GM23338 (cell line): ENCODE measurements at regions not wholly inside any gene's neighbourhood (a gene's known extent, or its start where the extent isn't known, plus 50 kb on each side); places are given as distances from the start of the nearest gene placed in this dataset.
A peak's percentile ranks its signal among the peaks of the same experiment; 100 is the strongest.

ENCODE experiments used
- ATAC-seq: fragments of 200-7000 bp; cut with Tn5 transposase; 3 replicates; pipeline ENCODE4 v1.9.1; 2020
- DNase-seq: peaks from one replicate; pipeline ENCODE4 v3.0.0-alpha.2; 2015; ENCODE audit warnings: low spot score
- H2AFZ ChIP-seq: fragments of 200-600 bp; sonication (generic); 2 replicates; pipeline ENCODE4 v1.8.0; 2016; ENCODE audit warnings: antibody characterized with exemption, mild to moderate bottlenecking, moderate library complexity
- H3F3A ChIP-seq: fragments of 200-600 bp; sonication (generic); replicated peaks from 2 replicates; pipeline ENCODE4 v1.8.0; 2017; ENCODE audit warnings: antibody characterized with exemption, mixed run types, low read depth
- H3K27ac ChIP-seq: fragments of 200-600 bp; sonication (generic); 2 replicates; pipeline ENCODE4 v1.6.1; 2016; ENCODE audit warnings: low read depth
- H3K27me3 ChIP-seq: fragments of 200-600 bp; sonication (generic); 2 replicates; pipeline ENCODE4 v1.8.0; 2016; ENCODE audit warnings: mild to moderate bottlenecking, mixed run types, moderate library complexity; ENCODE audit not compliant: insufficient read depth
- H3K36me3 ChIP-seq: fragments of 200-600 bp; sonication (generic); 2 replicates; pipeline ENCODE4 v1.8.0; 2016; ENCODE audit warnings: mild to moderate bottlenecking; ENCODE audit not compliant: insufficient read depth
- H3K4me1 ChIP-seq: fragments of 200-600 bp; sonication (generic); 2 replicates; pipeline ENCODE4 v1.8.0; 2016; ENCODE audit warnings: mild to moderate bottlenecking, moderate library complexity; ENCODE audit not compliant: insufficient read depth
- H3K4me2 ChIP-seq: fragments of 200-600 bp; sonication (generic); 2 replicates; pipeline ENCODE4 v1.7.1; 2017; ENCODE audit warnings: mixed run types
- H3K4me3 ChIP-seq: fragments of 200-600 bp; sonication (generic); 2 replicates; pipeline ENCODE4 v1.6.1; 2016; ENCODE audit warnings: mixed run types
- H3K79me2 ChIP-seq: fragments of 200-600 bp; sonication (generic); replicated peaks from 2 replicates; pipeline ENCODE4 v1.8.0; 2017; ENCODE audit warnings: mild to moderate bottlenecking; ENCODE audit not compliant: insufficient read depth
- H3K9me2 ChIP-seq: fragments of 200-600 bp; sonication (generic); 2 replicates; pipeline ENCODE4 v1.8.0; 2017; ENCODE audit not compliant: insufficient read depth
- H4K20me1 ChIP-seq: fragments of 200-600 bp; sonication (generic); replicated peaks from 2 replicates; pipeline ENCODE4 v1.8.0; 2017; ENCODE audit warnings: mild to moderate bottlenecking; ENCODE audit not compliant: insufficient read depth
- H3K27ac Mint-ChIP-seq: 2 replicates; pipeline ENCODE4 v1.8.0; 2020; ENCODE audit warnings: inconsistent platforms, mild to moderate bottlenecking, moderate library complexity, mixed read lengths
- H3K27me3 Mint-ChIP-seq: 3 replicates; pipeline ENCODE4 v1.8.0; 2022; ENCODE audit warnings: low read depth, mild to moderate bottlenecking, moderate library complexity, mixed read lengths, inconsistent platforms; ENCODE audit not compliant: insufficient read depth, poor library complexity
- H3K36me3 Mint-ChIP-seq: 3 replicates; pipeline ENCODE4 v1.8.0; 2021; ENCODE audit warnings: low read depth, mild to moderate bottlenecking, inconsistent platforms, moderate library complexity, mixed read lengths
- H3K4me1 Mint-ChIP-seq: 3 replicates; pipeline ENCODE4 v1.8.0; 2020; ENCODE audit warnings: mild to moderate bottlenecking, inconsistent platforms, mixed read lengths
- H3K4me3 Mint-ChIP-seq: 3 replicates; pipeline ENCODE4 v1.8.0; 2021; ENCODE audit warnings: moderate library complexity, mild to moderate bottlenecking, inconsistent platforms, mixed read lengths
- H3K9me3 Mint-ChIP-seq: 3 replicates; pipeline ENCODE4 v1.8.0; 2020; ENCODE audit warnings: moderate library complexity, mild to moderate bottlenecking, inconsistent platforms, mixed read lengths
- CTCF ChIP-seq, 2 experiments: fragments of 200-600 bp in 1 of 2; sonication (generic) in 1 of 2; conservative IDR thresholded peaks; 2 replicates each; pipeline versions ENCODE4 v1.5.1 to v1.6.1; 2016 to 2017; ENCODE audit warnings: antibody characterized with exemption in 2 of 2, low read depth in 2 of 2, mild to moderate bottlenecking in 2 of 2, moderate library complexity in 1 of 2
- NANOG ChIP-seq: IDR thresholded peaks from 2 replicates; pipeline ENCODE4 v1.6.1; 2016; ENCODE audit warnings: antibody characterized with exemption, borderline replicate concordance
- STAT1 ChIP-seq: IDR thresholded peaks from one replicate; pipeline ENCODE4 v1.6.1; 2016; ENCODE audit warnings: antibody characterized with exemption; ENCODE audit not compliant: unreplicated experiment
- ZNF114 ChIP-seq: fragments of 250-450 bp; sonication (Bioruptor Pico); IDR thresholded peaks from 2 replicates; pipeline ENCODE4 v1.5.0; 2020; ENCODE audit warnings: mild to moderate bottlenecking, moderate library complexity
- ZNF331 ChIP-seq: fragments of 250-450 bp; sonication (Bioruptor Pico); IDR thresholded peaks from 2 replicates; pipeline ENCODE4 v1.5.0; 2020; ENCODE audit warnings: low read depth, mild to moderate bottlenecking, moderate library complexity
- ZNF462 ChIP-seq: fragments of 250-450 bp; sonication (Bioruptor Pico); IDR thresholded peaks from 2 replicates; pipeline ENCODE4 v1.5.0; 2020; ENCODE audit warnings: mild to moderate bottlenecking, moderate library complexity

GRCh38 chr3:191952186-191952585 lies 491.2 kb downstream of the PYDC2 start (continued):
- no peak for TF ChIP-seq ZNF462
- no peak for TF ChIP-seq STAT1
- TF ChIP-seq NANOG = no peak
- no peak for TF ChIP-seq ZNF331 (CRISPR knock-in tag)
- TF ChIP-seq ZNF114 (CRISPR knock-in tag) = no peak

- H3K27ac Mint-ChIP-seq = no peak overlapping the region
- H3K36me3 Mint-ChIP-seq = no peaks in the 10 kb centered on the region
- no peak for ATAC-seq
- no peak overlapping the region for H3K4me2 ChIP-seq
- no peaks in the 10 kb centered on the region for H3K36me3 ChIP-seq
- peaks cover 4% of the 10 kb centered on the region for H3K27me3 Mint-ChIP-seq
- TF ChIP-seq CTCF (conservative IDR thresholded peaks at IDR 0.05; ENCODE audit: low read depth in 2 of 2) (no peak), ZNF114 (CRISPR knock-in tag) (no peak)
- peaks cover 9% of the 10 kb centered on the region; the same call in 2 of the 3 replicates for H3K4me1 Mint-ChIP-seq
- H3K4me3 Mint-ChIP-seq = no peak overlapping the region
- H4K20me1 ChIP-seq = no peaks in the 10 kb centered on the region
- 0 out of 2 replicates have a peak, but pooled peaks cover 3% of the 10 kb centered on the region for H3K9me2 ChIP-seq
- no peak for DNase-seq
- no peaks in the 10 kb centered on the region for H3K9me3 Mint-ChIP-seq
- no peaks in the 10 kb centered on the region for H3F3A ChIP-seq
- no peaks in the 10 kb centered on the region for H3K4me1 ChIP-seq
- H2AFZ ChIP-seq = 0 out of 2 replicates have a peak overlapping the region, but pooled peaks have one; percentile 14
- no peaks in the 10 kb centered on the region for H3K27me3 ChIP-seq
- no peaks in the 10 kb centered on the region for H3K79me2 ChIP-seq
- H3K4me3 ChIP-seq = no peak overlapping the region
- no peak overlapping the region for H3K27ac ChIP-seq
Measured at GRCh38 chr3:191952609-191953008, 491.6 kb downstream of the PYDC2 start.
